IMR-90 (cell line): ENCODE measurements at regions not wholly inside any gene's neighbourhood (a gene's known extent, or its start where the extent isn't known, plus 50 kb on each side); places are given as distances from the start of the nearest gene placed in this dataset.

Experiments
- BHLHE40 ChIP-seq: fragments of 150-350 bp; IDR thresholded peaks from 2 replicates; pipeline ENCODE4 v1.6.1; 2016; ENCODE audit warnings: mild to moderate bottlenecking, low read depth, low read length
- CEBPB ChIP-seq: IDR thresholded peaks from 2 replicates; pipeline ENCODE4 v1.6.1; 2012; ENCODE audit warnings: low read depth, low read length, improper control_type of control experiment
- ELK1 ChIP-seq: fragments of 150-350 bp; IDR thresholded peaks from 2 replicates; pipeline ENCODE4 v1.6.1; 2016; ENCODE audit warnings: low read depth, mild to moderate bottlenecking, low read length, moderate library complexity, borderline replicate concordance
- FOS ChIP-seq: fragments of 150-350 bp; IDR thresholded peaks from 2 replicates; pipeline ENCODE4 v1.6.1; 2016; ENCODE audit warnings: low read depth, low read length
- MAFK ChIP-seq: IDR thresholded peaks from 2 replicates; pipeline ENCODE4 v1.6.1; 2012; ENCODE audit warnings: low read depth, low read length, improper control_type of control experiment
- MAZ ChIP-seq: IDR thresholded peaks from 2 replicates; pipeline ENCODE4 v1.6.1; 2012; ENCODE audit warnings: low read depth, mild to moderate bottlenecking, low read length, improper control_type of control experiment, moderate library complexity, borderline replicate concordance
- MXI1 ChIP-seq: IDR thresholded peaks from 2 replicates; pipeline ENCODE4 v1.6.1; 2012; ENCODE audit warnings: low read depth, mild to moderate bottlenecking, low read length, moderate library complexity, borderline replicate concordance
- POLR2A ChIP-seq: IDR thresholded peaks from 2 replicates; pipeline ENCODE4 v1.6.1; 2012; ENCODE audit warnings: mild to moderate bottlenecking, low read depth, low read length
- RAD21 ChIP-seq: IDR thresholded peaks from 2 replicates; pipeline ENCODE4 v1.6.1; 2012; ENCODE audit warnings: low read length, improper control_type of control experiment
- RCOR1 ChIP-seq: IDR thresholded peaks from 2 replicates; pipeline ENCODE4 v1.6.1; 2012; ENCODE audit warnings: mild to moderate bottlenecking, low read length, improper control_type of control experiment; ENCODE audit not compliant: insufficient replicate concordance
- RFX5 ChIP-seq: IDR thresholded peaks from 2 replicates; pipeline ENCODE4 v1.8.0; 2012; ENCODE audit warnings: low read depth, mild to moderate bottlenecking, low read length, moderate library complexity
- SMC3 ChIP-seq: fragments of 150-350 bp; IDR thresholded peaks from 2 replicates; pipeline ENCODE4 v1.6.1; 2016; ENCODE audit warnings: low read depth, mild to moderate bottlenecking, antibody characterized with exemption, low read length, moderate library complexity
- TF ChIP-seq, protein P1 (sequence below): conservative IDR thresholded peaks from 2 replicates; pipeline ENCODE4 v1.5.1; 2012; ENCODE audit warnings: mild to moderate bottlenecking, low read depth, low read length, improper control_type of control experiment
- TF ChIP-seq, protein P2 (sequence below): fragments of 150-350 bp; IDR thresholded peaks from 2 replicates; pipeline ENCODE4 v1.6.1; 2017; ENCODE audit warnings: mild to moderate bottlenecking, antibody characterized with exemption, low read length, low read depth

DNA sequence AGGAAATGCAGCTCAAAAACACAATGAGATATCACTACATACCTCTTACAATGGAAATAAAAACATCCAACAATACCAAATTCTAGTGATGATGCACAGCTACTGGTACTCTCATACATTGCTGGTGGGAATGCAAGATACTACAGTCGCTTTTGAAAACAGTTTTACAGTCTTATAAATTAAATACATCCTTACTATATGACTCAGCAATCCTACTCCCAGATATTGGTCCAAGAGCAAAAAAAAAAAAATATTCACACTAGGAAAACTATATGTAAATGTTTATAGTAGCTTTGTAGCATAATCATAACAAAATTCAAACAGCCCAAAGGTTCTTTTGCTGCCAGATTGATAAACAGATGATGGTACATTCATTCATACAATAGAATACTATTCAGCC lies 217.4 kb upstream of the FAM83B start:
- TF ChIP-seq POLR2A (no peak), BHLHE40 (no peak), MAZ (no peak), SMC3 (no peak), ELK1 (no peak), RAD21 (no peak), MXI1 (no peak), FOS (no peak), MAFK (peak; percentile 56), RFX5 (no peak), CEBPB (no peak), RCOR1 (no peak)
- TF ChIP-seq, protein P1, sequence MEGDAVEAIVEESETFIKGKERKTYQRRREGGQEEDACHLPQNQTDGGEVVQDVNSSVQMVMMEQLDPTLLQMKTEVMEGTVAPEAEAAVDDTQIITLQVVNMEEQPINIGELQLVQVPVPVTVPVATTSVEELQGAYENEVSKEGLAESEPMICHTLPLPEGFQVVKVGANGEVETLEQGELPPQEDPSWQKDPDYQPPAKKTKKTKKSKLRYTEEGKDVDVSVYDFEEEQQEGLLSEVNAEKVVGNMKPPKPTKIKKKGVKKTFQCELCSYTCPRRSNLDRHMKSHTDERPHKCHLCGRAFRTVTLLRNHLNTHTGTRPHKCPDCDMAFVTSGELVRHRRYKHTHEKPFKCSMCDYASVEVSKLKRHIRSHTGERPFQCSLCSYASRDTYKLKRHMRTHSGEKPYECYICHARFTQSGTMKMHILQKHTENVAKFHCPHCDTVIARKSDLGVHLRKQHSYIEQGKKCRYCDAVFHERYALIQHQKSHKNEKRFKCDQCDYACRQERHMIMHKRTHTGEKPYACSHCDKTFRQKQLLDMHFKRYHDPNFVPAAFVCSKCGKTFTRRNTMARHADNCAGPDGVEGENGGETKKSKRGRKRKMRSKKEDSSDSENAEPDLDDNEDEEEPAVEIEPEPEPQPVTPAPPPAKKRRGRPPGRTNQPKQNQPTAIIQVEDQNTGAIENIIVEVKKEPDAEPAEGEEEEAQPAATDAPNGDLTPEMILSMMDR = no peak
- TF ChIP-seq, protein P2, sequence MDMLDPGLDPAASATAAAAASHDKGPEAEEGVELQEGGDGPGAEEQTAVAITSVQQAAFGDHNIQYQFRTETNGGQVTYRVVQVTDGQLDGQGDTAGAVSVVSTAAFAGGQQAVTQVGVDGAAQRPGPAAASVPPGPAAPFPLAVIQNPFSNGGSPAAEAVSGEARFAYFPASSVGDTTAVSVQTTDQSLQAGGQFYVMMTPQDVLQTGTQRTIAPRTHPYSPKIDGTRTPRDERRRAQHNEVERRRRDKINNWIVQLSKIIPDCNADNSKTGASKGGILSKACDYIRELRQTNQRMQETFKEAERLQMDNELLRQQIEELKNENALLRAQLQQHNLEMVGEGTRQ = no peak
